KG1 (cell line): ENCODE measurements at regions not wholly inside any gene's neighbourhood (a gene's known extent, or its start where the extent isn't known, plus 50 kb on each side); places are given as distances from the start of the nearest gene placed in this dataset.

Experiments
- DNase-seq: peaks from one replicate; lab custom pipeline; 2025; lab: John Stamatoyannopoulos, UW

DNA sequence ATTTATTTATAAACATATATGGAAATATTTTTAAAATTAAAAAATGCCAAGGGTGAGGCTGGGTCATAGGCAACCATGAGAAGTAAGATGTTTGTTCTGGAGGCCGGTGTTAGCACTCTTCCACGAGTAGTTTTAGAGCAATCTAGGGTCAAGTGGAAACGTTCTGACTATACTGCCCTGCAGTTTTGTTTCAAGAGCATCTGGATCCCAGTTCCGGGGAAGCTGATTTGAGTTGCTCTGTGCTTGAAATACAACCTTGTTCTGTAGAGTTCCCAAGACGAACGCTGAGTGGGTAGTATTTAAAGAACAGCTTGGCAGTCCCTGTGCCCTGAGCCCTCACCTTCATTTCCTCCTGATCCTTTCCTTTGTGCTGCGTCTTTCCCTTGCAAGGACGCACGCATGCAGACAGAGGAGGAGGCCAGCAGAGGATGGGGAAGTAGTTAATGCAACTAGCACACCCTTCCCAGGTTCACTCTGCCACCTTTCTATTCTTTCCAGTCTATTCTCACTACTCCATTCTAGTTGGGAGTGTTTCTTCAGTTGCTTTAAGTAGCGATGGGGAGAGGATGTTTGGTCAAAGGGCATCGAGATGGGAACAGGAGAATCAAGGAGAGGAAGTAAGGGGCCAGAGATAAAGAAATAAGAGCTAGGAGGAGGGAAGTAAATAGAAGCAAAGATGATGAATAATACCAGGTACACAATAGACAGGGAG lies 68.3 kb upstream of the ZSWIM6 start:
- DNase-seq = no peak

DNA sequence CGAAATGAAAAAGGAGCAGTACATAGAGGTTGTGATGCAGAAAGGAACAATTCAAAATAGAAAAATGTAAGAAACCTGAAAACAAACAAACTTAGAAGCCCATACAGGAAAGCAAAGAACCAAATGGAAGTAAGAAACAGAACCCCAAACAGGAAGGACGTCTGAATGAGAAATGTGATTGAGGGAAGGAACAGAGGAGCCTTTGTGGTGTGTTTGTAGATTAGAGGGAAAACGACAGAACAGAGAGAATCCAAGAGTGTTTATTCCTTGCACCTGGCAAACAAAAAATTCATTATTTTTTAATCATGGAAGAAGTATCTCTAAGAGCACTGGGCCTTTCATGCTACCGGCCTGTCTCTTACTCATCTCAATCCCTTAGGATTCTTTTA lies 67.8 kb upstream of the ZSWIM6 start:
- DNase-seq = no peak

DNA sequence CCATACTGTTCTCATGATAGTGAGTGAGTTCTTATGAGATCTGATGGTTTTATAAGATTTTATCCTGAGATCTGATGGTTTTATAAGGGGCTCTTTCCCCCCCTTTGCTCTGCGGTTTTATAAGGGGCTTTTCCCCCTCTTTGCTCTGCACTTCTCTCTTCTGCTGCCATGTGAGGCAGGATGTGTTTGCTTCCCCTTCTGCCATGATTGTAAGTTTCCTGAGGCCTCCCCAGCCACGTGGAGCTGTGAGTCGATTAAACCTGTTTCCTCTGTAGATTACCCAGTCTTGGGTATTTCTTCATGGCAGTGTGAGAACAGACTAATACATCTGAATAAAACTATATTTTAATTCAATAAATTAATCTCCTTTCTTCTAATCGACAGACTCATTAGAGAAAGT lies 64.9 kb upstream of the ZSWIM6 start:
- no peak for DNase-seq

DNA sequence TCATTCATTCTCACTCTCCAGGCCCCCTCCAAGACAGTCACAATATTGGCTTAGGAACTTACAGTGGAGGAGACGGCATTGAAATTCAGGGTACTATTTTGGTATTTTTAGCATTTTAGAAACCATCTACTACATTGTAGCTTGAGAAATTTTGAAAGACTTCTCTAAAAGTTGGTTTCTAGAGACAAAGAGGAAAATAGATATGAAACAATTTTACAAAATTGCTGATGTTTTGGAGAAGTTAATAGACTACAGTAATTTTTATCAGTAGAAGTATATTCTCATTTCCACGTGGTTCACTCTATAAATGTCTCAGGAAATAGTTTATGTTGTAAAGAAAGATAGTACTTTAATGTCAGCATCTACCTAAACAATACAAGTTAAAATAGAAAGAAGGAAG lies 63.2 kb upstream of the ZSWIM6 start:
- DNase-seq = no peak

DNA sequence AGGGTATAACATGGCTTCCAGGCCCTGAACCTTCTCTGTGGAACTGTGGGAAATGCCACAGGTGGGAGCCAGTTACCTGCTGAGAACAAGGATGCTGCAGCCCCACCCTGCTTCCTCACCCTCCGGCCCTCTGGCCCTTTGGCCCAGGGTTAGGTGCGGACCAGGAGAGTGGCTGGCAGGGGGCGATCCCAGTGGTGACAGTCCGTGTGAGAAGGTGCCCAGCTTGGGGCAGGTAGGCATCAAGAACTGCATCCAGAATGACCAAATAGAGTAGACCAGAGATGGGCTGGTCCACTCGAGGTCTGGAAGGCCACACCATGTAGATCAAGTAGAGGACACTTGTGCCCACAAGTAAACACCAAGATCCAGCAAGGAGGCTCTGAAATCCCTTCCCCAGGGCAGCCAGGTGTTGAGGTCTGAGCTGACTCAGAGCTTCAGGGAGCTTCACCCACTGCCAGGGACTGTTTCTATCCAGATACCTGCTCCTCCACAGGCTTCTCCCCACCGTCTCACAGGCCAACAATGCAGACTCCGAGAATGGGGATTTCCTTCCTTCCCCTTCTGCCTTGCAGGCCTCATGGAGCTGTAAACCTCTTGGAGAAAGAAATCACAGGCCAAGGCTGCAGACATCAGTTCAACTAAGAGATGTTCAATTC lies 61.4 kb upstream of the ZSWIM6 start:
- DNase-seq = no peak

DNA sequence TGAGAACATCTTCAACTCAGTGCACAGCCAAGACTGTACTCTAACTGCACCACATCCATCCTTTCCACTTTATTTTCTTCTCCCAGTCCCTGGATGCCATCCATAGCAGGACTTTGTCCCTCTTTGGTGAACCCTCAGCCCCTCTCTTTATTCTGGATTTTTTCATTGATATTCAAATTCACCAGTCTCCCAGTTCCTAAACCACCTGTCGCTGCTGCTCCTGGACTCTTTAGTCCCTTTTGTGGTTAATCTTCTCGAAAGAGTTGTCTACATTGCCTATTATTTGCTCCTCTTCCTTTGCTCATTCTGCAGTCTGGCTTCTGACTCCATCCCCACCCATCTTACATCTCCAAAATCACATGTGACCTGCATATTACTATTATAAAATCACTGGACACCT lies 59.4 kb upstream of the ZSWIM6 start:
- DNase-seq = no peak

DNA sequence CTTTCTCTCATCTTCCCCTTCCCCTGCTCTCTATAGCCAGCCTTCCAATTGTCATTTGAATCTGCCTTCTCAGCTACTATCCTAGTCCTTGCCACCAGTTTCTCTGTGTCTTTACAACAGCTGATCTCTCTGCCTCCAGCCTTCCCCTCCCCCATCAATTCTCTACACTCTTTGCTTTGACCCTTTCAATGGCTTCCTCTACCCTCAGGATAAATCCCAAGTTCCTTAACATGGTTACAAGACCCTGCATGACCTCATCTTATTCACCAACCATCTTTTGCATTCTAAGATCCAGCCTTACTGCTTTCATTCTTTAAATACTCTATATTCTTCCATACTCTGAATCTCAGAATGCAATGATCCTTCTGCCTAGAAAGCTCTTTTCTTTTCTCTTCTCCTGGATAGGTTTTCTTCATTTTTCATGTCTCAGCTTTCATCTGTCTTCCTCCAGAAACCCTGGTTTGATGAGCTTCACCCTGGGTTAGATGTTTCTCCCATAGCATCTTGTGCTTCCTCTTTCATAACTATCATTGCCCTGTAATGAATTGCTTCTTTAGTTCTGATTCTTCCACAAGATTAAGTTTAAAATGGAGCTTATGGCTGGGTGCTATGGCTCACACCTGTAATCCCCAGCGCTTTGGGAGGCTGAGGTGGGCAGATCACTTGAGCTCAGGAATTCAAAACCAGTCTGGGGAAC lies 58.6 kb upstream of the ZSWIM6 start:
- no peak for DNase-seq

DNA sequence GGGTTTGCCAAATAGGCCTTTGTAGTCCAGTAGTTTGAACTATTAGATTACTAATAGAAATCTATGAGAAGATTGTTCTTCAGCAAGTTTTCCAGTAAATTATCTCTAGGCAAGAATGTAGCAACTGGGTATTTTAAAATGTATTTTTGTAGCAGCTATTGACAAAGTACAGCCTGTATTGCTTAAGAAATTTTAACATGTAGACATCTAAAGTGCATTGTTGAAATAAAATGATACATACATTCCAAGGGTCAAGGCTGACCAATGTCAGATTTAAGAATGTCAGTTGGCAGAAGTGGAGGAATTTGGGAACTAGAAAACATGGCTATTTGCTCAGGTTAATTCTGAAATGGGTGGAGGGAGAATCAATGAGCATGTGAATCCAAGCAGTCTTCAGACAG lies 57.5 kb upstream of the ZSWIM6 start:
- no peak for DNase-seq

DNA sequence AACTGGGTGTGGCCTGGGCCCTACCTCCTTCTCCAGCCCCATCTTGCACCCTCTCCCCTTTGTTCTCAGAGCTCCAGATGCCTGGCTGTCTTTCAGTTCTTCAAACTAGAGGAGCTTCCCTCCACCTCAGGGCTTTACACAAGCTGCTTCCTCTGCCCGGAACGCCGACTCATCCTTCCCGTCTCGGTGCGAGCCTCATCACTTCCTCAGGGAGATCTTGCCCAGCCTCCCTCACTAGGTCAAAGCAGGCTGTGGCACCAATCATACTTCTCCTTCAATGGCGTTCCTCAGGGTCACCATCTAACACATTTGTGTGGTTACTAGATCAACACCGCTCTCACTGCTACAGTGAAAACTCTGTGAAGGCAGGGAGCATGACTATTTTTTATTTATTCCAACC lies 56.2 kb upstream of the ZSWIM6 start:
- DNase-seq = peak; percentile 90

DNA sequence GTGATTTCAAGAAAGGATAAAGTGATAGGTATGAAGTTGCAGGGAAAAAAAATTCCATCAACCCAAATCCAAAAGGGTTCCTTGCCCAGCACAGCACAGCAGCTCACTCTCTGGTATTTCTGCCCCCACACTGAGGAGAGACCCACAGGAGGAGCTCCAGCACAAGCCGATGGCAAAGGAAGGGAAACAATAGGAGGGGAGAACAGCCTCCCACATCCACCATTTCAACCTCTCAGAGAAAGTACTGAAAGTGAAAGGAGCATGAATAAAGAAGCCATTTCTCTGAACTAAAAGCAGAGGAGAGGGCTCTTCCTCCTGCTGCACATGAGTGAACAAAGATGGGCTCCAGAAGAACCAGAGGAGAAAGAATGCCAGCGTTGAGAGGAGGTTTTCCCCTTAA lies 54.9 kb upstream of the ZSWIM6 start:
- DNase-seq = no peak

DNA sequence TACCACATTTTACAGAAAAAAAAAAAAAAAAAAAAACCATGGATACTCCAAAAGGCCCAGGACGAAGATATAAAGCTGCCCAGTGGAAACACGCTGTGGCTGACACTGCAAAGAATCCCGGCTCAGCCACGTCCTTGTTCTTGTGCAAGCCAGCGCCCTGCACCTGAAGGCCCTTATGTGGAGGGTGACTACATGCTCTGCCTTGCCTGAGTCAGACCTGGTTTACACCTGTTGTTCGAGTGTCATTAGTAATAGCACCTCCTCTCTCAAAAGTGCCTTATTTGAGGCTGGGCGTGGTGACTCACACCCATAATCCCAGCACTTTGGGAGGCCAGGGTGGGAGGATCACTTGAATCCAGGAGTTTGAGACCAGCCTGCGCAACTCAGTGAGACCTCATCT lies 54.3 kb upstream of the ZSWIM6 start:
- DNase-seq = no peak

DNA sequence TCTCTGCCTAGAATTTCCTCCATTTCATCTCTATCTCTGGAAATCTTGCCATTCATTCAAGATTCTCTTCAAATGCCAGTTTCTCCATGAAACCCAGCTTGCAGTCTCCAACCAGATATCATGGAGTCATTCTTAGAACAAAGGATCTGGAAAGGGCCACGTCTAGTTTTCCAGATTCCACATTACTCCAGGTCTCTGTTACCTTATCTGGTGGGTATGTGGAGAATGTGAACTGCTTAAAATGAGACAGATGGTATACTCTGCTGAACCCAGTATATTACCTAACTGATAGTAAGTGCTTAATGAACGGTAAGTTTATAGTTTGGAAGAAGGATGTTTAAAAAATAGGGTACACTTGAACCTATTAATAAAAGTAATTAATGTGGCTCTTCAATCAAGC lies 52.3 kb upstream of the ZSWIM6 start:
- DNase-seq = no peak

DNA sequence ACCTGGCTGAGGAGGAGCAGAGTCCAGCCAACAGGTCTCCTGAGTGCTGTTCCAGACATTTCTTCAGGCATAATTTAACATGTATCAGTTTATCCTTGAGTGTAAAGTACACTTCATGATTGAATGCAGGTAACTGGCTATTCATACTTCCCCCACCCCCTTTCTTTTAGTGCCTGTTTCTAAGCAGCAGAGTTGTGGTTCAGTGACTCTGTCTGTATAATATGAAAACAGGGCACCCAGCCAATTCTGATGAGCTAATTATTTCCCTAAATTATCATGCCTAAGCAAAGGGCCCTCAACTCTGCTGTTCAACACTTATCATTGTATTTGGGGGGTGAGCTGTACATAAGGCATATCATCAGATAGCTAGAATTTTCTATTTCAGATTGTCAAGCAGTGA lies 51.9 kb upstream of the ZSWIM6 start:
- DNase-seq = peak; percentile 63

DNA sequence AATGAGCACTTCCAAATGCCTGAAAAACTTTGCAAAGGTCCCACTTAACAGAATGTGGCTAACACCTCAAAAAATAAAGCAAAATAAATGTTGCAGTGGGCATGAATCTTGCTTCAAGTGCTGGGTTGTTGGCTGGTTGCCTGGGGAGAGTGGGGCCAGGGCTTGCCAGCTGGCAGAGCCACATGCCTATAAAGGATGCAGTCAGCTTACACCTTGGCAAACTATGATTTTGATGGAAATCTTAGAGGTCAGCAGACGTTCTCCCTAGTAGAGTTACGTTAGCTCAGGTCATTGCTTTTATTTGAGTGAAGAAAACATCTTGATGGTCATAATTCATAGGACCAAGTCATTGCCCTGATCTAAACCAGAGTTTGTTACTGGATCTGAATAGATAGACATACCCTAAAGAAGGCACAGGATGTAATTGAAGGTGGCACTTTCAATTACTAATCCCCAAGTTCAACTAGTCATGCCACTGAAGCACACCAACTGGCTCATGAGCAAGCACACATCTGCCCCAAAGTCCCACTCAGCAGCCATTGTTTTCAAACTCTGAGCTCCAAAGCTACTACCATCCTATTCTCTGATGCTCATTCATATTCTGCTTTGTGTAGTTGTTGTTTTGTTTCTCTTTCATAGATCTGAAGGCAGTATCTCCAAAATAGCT lies 51.2 kb upstream of the ZSWIM6 start:
- DNase-seq = no peak

DNA sequence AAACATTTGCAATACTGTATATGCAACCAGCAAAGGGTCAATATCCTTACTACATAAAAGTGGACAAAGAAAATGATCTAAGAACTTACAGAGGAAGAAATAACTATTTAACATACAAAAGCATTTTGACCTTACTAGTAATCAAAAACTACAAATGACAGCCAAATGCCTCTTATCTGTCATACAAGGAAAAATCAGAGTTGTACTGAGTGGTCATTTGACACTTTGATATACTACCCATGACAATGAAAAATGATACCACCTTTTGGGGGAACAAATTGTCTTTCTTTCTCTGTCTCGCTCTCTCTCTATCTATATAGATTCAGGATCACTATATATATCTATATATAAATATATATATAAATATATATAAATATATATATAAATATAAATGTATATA lies 50.4 kb upstream of the ZSWIM6 start:
- DNase-seq = no peak
